ENCODE measurements at regions not wholly inside any gene's neighbourhood (a gene's known extent, or its start where the extent isn't known, plus 50 kb on each side); places are given as distances from the start of the nearest gene placed in this dataset.

DNA sequence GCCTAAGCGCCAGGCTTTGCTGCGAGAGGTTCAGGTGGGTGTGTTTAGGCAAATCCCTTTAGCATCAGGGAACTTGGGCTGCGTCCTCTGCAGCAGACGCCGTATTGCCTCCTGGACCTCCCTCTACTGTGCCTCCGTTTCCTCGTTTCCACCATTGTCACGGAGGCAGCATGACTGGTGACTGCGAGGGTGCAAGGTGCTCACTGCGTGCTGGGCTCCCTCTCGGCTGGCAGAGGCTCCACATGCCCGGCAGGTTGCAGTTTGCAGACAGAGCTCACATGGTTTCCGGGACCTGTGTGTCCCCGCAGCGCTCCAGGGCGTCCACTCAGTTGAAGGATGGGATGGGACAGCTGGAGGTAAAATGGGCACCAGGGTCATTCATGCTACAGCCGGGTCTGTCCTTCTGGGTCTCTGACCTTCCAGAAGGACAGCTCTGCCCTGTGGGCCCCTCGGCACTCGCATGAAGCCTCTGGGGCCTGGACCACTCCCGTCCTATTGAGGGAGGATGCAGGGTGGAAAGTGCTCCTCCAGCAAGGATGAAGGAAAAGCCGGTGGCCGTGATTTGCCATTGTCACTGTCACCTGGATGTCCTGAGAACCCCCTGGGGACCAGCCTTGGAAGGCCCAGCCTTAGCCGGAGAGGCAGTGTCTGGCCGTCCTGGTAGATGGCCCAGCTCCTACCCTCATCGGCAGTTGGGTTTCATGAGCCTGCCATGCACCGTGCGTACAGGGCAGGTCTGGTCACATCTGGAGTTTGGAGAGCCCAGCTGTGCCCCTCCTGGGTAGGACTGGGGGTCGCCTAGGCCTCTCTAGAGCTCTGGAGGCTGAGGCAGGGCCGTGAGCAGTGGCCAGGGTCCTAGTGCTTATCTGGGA, 146.5 kb downstream of the KIF26A start:
- Mint-ChIP-seq H3K9me3 (no peaks in the 10 kb centered on the region), H3K4me1 (ENCODE audit: low read depth) (no peaks in the 10 kb centered on the region), H3K27me3 (no peaks in the 10 kb centered on the region), H3K4me3 (no peak overlapping the region), H3K27ac (no peak overlapping the region), H3K36me3 (ENCODE audit: low read depth) (no peaks in the 10 kb centered on the region)
- Histone ChIP-seq H3K9me3 (ENCODE audit: control insufficient read depth in 1 of 2, insufficient read depth in 1 of 2, low read length in 2 of 2) (peaks cover 0 to 4% of the 10 kb centered on the region in 2 experiments), H3K36me3 (ENCODE audit: insufficient read depth, low read length) (no peaks in the 10 kb centered on the region), H3K4me3 (ENCODE audit: low read length) (no peak overlapping the region), H3K27me3 (ENCODE audit: control insufficient read depth in 1 of 2, insufficient read depth in 2 of 2, low read length in 2 of 2) (peaks cover 0 to 3% of the 10 kb centered on the region in 2 experiments), H3K4me1 (ENCODE audit: insufficient read depth, low read length) (no peaks in the 10 kb centered on the region), H3K27ac (ENCODE audit: low read depth in 1 of 2, low read length in 2 of 2) (no peak overlapping the region)
- intact Hi-C loops (cut with DNase I, micrococcal nuclease): no loop called here
- TF ChIP-seq, protein P1, sequence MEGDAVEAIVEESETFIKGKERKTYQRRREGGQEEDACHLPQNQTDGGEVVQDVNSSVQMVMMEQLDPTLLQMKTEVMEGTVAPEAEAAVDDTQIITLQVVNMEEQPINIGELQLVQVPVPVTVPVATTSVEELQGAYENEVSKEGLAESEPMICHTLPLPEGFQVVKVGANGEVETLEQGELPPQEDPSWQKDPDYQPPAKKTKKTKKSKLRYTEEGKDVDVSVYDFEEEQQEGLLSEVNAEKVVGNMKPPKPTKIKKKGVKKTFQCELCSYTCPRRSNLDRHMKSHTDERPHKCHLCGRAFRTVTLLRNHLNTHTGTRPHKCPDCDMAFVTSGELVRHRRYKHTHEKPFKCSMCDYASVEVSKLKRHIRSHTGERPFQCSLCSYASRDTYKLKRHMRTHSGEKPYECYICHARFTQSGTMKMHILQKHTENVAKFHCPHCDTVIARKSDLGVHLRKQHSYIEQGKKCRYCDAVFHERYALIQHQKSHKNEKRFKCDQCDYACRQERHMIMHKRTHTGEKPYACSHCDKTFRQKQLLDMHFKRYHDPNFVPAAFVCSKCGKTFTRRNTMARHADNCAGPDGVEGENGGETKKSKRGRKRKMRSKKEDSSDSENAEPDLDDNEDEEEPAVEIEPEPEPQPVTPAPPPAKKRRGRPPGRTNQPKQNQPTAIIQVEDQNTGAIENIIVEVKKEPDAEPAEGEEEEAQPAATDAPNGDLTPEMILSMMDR (IDR thresholded peaks at IDR 0.05): no peak
- ATAC-seq (ENCODE audit: poor library complexity) (no peak), DNase-seq (no peak)
- POLR2A ChIA-PET: no interaction called here
- CTCF ChIA-PET: no interaction called here

DNA sequence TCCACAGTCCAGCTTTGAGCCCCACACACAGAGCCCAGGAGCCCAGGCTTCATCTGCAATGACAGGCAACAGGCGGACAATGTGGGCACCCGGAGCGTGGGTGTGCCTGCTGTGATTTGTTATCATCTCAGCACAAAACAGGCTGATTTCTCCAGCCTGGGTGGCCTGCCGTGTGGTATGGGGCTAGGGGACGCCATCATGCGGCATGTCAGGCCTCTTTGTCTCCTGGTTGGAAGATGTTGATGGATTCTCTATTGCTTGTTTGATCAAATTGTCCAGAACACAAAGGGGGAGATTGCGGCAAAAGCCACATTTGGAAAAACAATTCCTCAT, 147.1 kb downstream of the KIF26A start:
- Mint-ChIP-seq H3K9me3 (no peaks in the 10 kb centered on the region), H3K27me3 (no peaks in the 10 kb centered on the region), H3K27ac (no peak overlapping the region), H3K4me1 (ENCODE audit: low read depth) (no peaks in the 10 kb centered on the region), H3K4me3 (no peak overlapping the region), H3K36me3 (ENCODE audit: low read depth) (no peaks in the 10 kb centered on the region)
- no peaks in the 10 kb centered on the region for H3K4me1 ChIP-seq (ENCODE audit: insufficient read depth, low read length)
- ChIA-PET CTCF (no interaction called here), POLR2A (no interaction called here)
- no peak overlapping the region for H3K4me3 ChIP-seq (ENCODE audit: low read length)
- H3K9me3 ChIP-seq (ENCODE audit: control insufficient read depth in 1 of 2, insufficient read depth in 1 of 2, low read length in 2 of 2): peaks cover 0 to 8% of the 10 kb centered on the region in 2 experiments
- H3K27ac ChIP-seq (ENCODE audit: low read depth in 1 of 2, low read length in 2 of 2): no peak overlapping the region
- peaks cover 0 to 2% of the 10 kb centered on the region in 2 experiments for H3K27me3 ChIP-seq (ENCODE audit: control insufficient read depth in 1 of 2, insufficient read depth in 2 of 2, low read length in 2 of 2)
- ATAC-seq (ENCODE audit: poor library complexity) (no peak), DNase-seq (no peak)
- no peaks in the 10 kb centered on the region for H3K36me3 ChIP-seq (ENCODE audit: insufficient read depth, low read length)
- intact Hi-C loops (cut with DNase I, micrococcal nuclease): no loop called here
- TF ChIP-seq, protein P1 (IDR thresholded peaks at IDR 0.05): no peak

DNA sequence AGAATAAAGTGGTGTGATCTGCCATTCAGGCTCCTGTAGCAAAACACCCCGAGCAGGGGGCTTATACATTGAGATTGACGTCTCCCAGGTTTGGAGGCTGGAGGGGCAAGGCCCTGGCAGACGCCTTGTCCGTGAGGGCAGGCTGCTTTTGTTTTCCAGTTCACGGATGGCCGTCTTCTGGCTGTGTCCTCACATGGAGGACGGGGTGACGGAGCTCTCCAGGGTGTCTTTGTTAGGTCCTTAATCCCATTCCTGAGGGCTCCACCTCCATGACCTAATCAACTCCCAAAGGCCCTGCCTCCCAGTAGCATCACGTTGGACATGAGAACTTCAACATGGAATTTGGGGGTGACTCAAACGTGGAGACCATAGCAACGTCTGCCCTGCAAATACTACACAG, 147.7 kb downstream of the KIF26A start:
- no peak overlapping the region for H3K27ac ChIP-seq (ENCODE audit: low read depth in 1 of 2, low read length in 2 of 2)
- no peaks in the 10 kb centered on the region for H3K36me3 ChIP-seq (ENCODE audit: insufficient read depth, low read length)
- ATAC-seq (ENCODE audit: poor library complexity) (no peak), DNase-seq (no peak)
- no peaks in the 10 kb centered on the region for H3K9me3 Mint-ChIP-seq
- H3K36me3 Mint-ChIP-seq (ENCODE audit: low read depth): no peaks in the 10 kb centered on the region
- intact Hi-C loops (cut with DNase I, micrococcal nuclease): no loop called here
- no peaks in the 10 kb centered on the region for H3K27me3 Mint-ChIP-seq
- ChIA-PET POLR2A (no interaction called here), CTCF (no interaction called here)
- no peak overlapping the region for H3K4me3 ChIP-seq (ENCODE audit: low read length)
- H3K4me1 ChIP-seq (ENCODE audit: insufficient read depth, low read length): no peaks in the 10 kb centered on the region
- no peaks in the 10 kb centered on the region for H3K27me3 ChIP-seq (ENCODE audit: control insufficient read depth in 1 of 2, insufficient read depth in 2 of 2, low read length in 2 of 2)
- no peak overlapping the region for H3K4me3 Mint-ChIP-seq
- no peaks in the 10 kb centered on the region for H3K4me1 Mint-ChIP-seq (ENCODE audit: low read depth)
- TF ChIP-seq, protein P1 (IDR thresholded peaks at IDR 0.05): no peak
- H3K27ac Mint-ChIP-seq: no peak overlapping the region
- H3K9me3 ChIP-seq (ENCODE audit: control insufficient read depth in 1 of 2, insufficient read depth in 1 of 2, low read length in 2 of 2): peaks cover 0 to 8% of the 10 kb centered on the region in 2 experiments
